ENCODE measurements at regions not wholly inside any gene's neighbourhood (a gene's known extent, or its start where the extent isn't known, plus 50 kb on each side); places are given as distances from the start of the nearest gene placed in this dataset.
"Not testable (repeated sequence)": the region's sequence is repeated elsewhere in the genome, so short reads cannot be mapped to it uniquely, and the experiment has no call there.

DNA sequence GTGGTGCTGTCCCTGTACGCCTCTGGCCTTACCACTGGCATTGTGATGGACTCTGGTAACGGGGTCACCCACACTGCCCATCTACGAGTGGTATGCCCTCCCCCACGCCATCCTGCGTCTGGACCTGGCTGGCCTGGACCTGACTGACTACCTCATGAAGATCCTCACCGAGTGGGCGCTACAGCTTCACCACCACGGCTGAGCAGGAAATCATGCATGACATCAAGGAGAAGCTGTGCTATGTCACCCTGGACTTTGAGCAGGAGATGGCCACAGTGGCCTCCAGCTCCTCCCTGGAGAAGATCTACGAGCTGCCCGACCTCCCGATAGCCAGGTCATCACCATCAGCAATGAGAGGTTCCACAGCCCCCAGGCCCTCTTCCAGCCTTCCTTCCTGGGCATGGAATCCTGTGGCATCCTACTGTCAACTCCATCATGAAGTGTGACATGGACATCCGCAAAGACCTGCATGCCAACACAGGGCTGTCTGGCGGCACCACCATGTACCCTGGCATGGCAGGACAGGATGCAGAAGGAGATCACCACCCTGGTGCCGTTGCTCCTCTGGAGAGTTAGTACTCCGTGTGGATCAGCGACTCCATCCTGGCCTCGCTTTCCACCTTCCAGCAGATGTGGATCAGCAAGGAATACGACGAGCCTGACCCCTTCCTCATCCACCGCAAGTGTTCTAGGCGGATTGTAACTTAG, 434.2 kb upstream of the RGMB start:
- no peak for ATAC-seq (replicated peaks in 6 of 8)
- no peak overlapping the region for H3K4me3 ChIP-seq
- no peaks in the 10 kb centered on the region for H3K4me1 ChIP-seq (replicated peaks in 1 of 2)
- no peak overlapping the region for H3K27ac ChIP-seq
- in situ Hi-C loops (cut with MboI; ENCODE audit: low pct_unique_long_range_greater_than_20kb in 2 of 9, low sequenced_read_pairs in 9 of 9, unreplicated experiment in 9 of 9), result no loop called here
- WGBS, 10 experiments, result 69 to 100% (median 96%) methylated on average over 1 to 15 of the region's 21 CpGs

DNA sequence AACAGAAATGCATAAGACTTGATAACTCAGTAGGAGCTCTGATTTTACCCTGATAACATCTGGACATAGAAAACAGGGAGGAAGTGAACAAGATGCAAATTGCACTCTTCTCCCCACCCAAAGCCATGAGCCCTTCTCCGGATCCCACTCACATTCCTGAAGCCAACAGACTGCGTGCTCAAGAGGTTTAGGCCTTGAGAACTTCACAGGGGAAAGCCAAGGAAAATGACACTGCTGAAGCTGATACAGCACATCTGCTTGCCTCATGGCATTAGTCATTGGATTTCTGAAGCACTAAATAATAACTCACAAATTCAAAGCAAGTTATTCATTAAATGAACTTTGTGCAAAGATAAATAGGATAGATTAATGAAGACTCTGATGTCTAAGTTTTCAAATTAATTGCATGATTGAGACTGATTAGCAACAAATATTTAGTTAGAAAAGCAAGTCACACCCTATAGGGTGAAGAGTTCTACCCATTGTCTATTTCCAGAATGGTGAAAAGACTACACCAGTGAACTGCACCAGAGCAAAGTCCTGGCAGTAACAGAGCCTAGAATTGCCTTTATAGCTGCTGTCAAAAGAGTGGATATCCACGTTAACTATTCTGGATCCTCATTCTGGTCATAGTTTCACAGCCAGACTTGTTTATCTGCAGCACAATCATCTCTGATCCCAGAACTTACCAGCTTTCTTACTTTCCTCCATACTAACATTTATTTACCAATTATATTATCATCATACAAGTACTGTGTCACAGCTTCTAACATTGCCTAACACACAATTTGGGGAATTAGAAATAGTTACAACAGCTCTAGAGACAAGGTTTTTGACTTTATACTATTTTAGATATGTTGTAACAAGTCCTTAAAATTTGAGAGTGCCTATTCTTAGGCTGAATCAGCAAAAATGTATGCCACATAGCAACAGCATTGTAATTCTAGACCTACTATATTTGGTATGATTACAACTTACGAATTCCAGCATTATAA, 432.1 kb upstream of the RGMB start:
- ATAC-seq (replicated peaks in 6 of 8), result peak in 3 of 8 experiments; percentile 26 to 99 (median 99)
- 4 to 100% (median 79%) methylated on average over 1 to 4 of the region's 4 CpGs for WGBS, 10 experiments
- Histone ChIP-seq H3K4me1 (replicated peaks in 1 of 2) (no peaks in the 10 kb centered on the region), H3K4me3 (no peak overlapping the region), H3K27ac (no peak overlapping the region)
- in situ Hi-C loops (cut with MboI; ENCODE audit: low pct_unique_long_range_greater_than_20kb in 2 of 9, low sequenced_read_pairs in 9 of 9, unreplicated experiment in 9 of 9), result no loop called here

GRCh38 chr5:98342958-98343660, 430.4 kb upstream of the RGMB start:
- H3K27ac ChIP-seq; H3K4me1 ChIP-seq (replicated peaks in 1 of 2); ATAC-seq (replicated peaks in 6 of 8); in situ Hi-C loops (cut with MboI; ENCODE audit: low pct_unique_long_range_greater_than_20kb in 2 of 9, low sequenced_read_pairs in 9 of 9, unreplicated experiment in 9 of 9); H3K4me3 ChIP-seq: not testable (repeated sequence)
- WGBS, 10 experiments, result 80 to 95% (median 91%) methylated on average over 2 to 12 of the region's 22 CpGs; no CpG with 5 or more reads in 6 of the 10 experiments

DNA sequence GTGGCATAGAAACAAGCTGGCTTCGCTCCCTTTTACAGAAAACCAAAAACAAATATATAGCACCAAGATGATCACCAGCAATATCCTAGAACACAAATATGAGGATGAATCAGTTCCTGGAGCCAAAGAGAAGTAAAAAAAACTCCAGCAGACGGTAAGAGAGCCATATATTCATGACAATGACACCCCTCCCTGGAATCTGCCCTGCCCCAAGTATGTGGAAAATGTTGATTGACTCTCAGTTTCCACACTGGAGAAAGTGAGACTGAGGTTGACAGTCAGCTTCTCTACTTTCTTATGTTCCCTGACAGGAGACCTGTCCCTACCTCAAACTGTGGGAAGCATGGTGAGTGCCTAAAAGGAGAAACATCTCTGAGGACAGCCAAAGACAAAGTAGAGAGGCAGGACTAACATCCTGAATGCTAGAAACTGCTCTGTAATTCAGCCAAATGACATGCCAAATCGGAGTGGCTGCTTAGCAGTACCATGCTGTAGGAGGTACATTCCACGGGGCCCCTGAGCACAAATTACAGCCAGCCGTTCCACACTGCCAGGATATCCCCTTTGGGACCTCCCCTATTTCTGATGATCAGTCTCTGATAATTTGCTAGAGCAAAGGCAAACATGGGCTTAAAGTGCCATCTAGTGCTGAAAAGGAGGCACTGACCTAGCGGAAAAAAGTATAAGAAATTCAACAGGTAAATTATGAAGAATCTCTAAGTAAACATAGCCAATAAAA, 424.0 kb upstream of the RGMB start:
- H3K27ac ChIP-seq, result no peak overlapping the region
- peak in 2 of 8 experiments; percentile 69 to 73 for ATAC-seq (replicated peaks in 6 of 8)
- WGBS, 10 experiments, result 8 to 100% (median 80%) methylated on average over 1 to 4 of the region's 6 CpGs
- H3K4me1 ChIP-seq (replicated peaks in 1 of 2), result no peaks in the 10 kb centered on the region
- H3K4me3 ChIP-seq, result no peak overlapping the region
- in situ Hi-C loops (cut with MboI; ENCODE audit: low pct_unique_long_range_greater_than_20kb in 2 of 9, low sequenced_read_pairs in 9 of 9, unreplicated experiment in 9 of 9), result no loop called here

DNA sequence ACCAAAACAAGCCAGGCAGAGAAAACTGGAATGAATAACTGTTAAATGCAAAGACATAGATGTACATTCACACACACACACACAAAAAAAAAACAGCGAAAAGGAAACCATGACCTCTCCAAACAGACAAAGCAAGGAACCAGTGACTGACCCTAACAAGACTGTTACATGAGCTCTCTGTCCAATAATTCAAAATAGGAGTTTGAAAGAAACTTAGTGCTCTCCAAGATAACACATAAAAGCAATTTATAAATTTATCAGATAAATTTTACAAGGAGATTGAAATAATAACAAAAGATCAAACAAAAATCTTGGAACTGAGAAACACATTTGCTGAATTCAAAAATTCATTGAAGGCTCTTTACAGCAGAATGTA, 423.5 kb upstream of the RGMB start:
- H3K4me3 ChIP-seq, result no peak overlapping the region
- in situ Hi-C loops (cut with MboI; ENCODE audit: low pct_unique_long_range_greater_than_20kb in 2 of 9, low sequenced_read_pairs in 9 of 9, unreplicated experiment in 9 of 9), result loop anchor here in 1 of 9 experiments (25.0 kb wide), 1 partner anchor 412 kb away; the partner anchor contains the start of gene RGMB
- H3K4me1 ChIP-seq (replicated peaks in 1 of 2), result no peaks in the 10 kb centered on the region
- ATAC-seq (replicated peaks in 6 of 8), result no peak
- H3K27ac ChIP-seq, result no peak overlapping the region
- 58 to 100% (median 100%) methylated on average over 1 of the region's 1 CpG; no CpG with 5 or more reads in 2 of the 10 experiments for WGBS, 10 experiments

DNA sequence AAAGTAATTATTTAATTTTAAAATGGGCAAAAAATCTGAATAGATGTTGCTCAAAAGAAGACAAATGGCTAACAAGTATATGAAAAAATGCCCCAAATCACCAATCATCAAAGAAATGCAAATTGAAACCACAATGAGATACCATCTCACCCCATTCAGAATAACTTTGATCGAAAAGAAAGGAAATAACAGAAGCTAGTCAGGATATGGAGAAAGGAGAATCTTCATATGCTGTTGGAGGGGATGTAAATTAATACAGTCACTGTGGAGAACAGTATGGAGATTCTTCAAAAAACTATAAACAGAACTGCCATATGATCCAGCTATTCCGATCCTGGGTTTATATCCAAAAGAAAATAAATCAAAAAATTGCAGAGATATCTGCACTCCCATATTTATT, 418.5 kb upstream of the RGMB start:
- peak in 2 of 8 experiments; percentile 32 to 62 for ATAC-seq (replicated peaks in 6 of 8)
- WGBS, 10 experiments, result 0 to 100% (median 62%) methylated on average over 1 to 2 of the region's 2 CpGs; no CpG with 5 or more reads in 1 of the 10 experiments
- Histone ChIP-seq H3K4me1 (replicated peaks in 1 of 2) (no peaks in the 10 kb centered on the region), H3K4me3 (no peak overlapping the region), H3K27ac (no peak overlapping the region)
- in situ Hi-C loops (cut with MboI; ENCODE audit: low pct_unique_long_range_greater_than_20kb in 2 of 9, low sequenced_read_pairs in 9 of 9, unreplicated experiment in 9 of 9), result loop anchor here in 1 of 9 experiments (25.0 kb wide), 1 partner anchor 407 kb away; the partner anchor contains the start of gene RGMB

DNA sequence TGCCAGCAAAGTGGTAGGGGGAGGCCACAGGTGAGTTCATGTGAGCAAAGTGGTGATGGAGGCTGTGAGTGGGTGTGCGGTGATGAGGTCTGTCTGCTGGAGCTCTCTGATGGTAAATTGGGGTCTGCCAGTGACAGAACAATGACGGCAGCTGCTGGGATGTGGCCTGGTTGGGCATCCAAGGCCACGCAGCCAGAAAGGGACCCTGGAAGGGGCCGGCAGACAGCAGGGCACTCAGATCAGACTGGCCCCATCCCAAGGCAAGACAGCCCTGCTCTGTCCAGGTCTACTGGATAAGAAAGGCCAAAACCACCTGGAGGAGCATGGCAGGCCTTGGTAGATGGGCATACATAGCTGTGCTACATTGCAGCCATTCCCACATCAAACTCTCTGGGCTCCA, 412.9 kb upstream of the RGMB start:
- H3K4me3 ChIP-seq, result no peak overlapping the region
- in situ Hi-C loops (cut with MboI; ENCODE audit: low pct_unique_long_range_greater_than_20kb in 2 of 9, low sequenced_read_pairs in 9 of 9, unreplicated experiment in 9 of 9), result loop anchor here in 1 of 9 experiments (25.0 kb wide), 1 partner anchor 402 kb away; the partner anchor contains the start of gene RGMB
- peaks cover 0 to 6% of the 10 kb centered on the region in 2 donors for H3K4me1 ChIP-seq (replicated peaks in 1 of 2)
- WGBS, 10 experiments, result 67 to 100% (median 100%) methylated on average over 1 to 3 of the region's 4 CpGs; no CpG with 5 or more reads in 5 of the 10 experiments
- no peak overlapping the region for H3K27ac ChIP-seq
- no peak for ATAC-seq (replicated peaks in 6 of 8)

DNA sequence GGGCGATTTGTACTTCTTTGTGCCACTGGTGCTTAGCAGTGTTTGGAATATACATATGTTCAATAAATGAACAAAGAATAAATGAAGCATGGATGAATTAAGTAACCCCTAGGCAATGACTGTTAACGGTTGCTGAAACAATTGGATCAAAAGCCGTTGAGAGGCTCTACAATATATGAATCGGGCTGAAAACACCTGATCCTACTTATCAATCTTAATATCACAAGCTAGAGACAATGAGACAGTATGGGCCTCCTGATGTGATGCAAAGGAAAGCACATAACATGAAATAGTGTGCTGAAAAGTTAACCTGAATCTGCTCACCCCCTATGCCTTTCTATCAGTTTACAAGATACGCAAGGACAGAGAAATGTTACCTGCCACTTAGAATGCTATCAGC, 410.3 kb upstream of the RGMB start:
- in situ Hi-C loops (cut with MboI; ENCODE audit: low pct_unique_long_range_greater_than_20kb in 2 of 9, low sequenced_read_pairs in 9 of 9, unreplicated experiment in 9 of 9), result loop anchor here in 1 of 9 experiments (25.0 kb wide), 1 partner anchor 399 kb away; the partner anchor contains the start of gene RGMB
- Histone ChIP-seq H3K4me1 (replicated peaks in 1 of 2) (peaks cover 0 to 6% of the 10 kb centered on the region in 2 donors), H3K4me3 (no peak overlapping the region), H3K27ac (no peak overlapping the region)
- 24 to 86% (median 69%) methylated on average over 1 to 5 of the region's 5 CpGs; no CpG with 5 or more reads in 1 of the 10 experiments for WGBS, 10 experiments
- ATAC-seq (replicated peaks in 6 of 8), result peak in 5 of 8 experiments; percentile 36 to 63 (median 52)

DNA sequence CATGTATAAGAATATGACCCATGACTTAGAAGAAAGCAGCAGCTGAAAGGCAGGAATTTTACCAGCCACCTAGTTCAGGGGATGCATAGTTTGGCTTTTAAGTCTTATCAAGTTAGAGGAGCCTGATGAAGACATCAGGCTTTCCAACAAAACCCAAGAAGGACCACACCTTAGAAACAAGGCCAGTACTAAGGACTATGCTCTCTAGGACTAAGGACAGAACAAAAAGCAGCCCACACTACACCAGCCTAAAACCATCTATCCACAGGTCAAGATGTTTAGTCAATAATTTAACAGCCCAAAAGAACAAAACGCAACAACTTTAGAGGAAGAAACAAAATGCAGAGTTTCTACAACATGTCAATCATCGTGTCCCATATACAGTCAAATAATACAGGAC, 408.9 kb upstream of the RGMB start:
- WGBS, 10 experiments, result 60 to 100% (median 93%) methylated on average over 1 to 2 of the region's 2 CpGs; no CpG with 5 or more reads in 1 of the 10 experiments
- in situ Hi-C loops (cut with MboI; ENCODE audit: low pct_unique_long_range_greater_than_20kb in 2 of 9, low sequenced_read_pairs in 9 of 9, unreplicated experiment in 9 of 9), result loop anchor here in 1 of 9 experiments (25.0 kb wide), 1 partner anchor 398 kb away; the partner anchor contains the start of gene RGMB
- ATAC-seq (replicated peaks in 6 of 8), result no peak

GRCh38 chr5:98365126-98365525, 408.3 kb upstream of the RGMB start:
- Histone ChIP-seq H3K4me1 (replicated peaks in 1 of 2) (peaks cover 0 to 6% of the 10 kb centered on the region in 2 donors), H3K4me3 (no peak overlapping the region), H3K27ac (no peak overlapping the region)
- ATAC-seq (replicated peaks in 6 of 8), result no peak
- 44 to 100% (median 75%) methylated on average over 2 of the region's 2 CpGs; no CpG with 5 or more reads in 3 of the 10 experiments for WGBS, 10 experiments
- in situ Hi-C loops (cut with MboI; ENCODE audit: low pct_unique_long_range_greater_than_20kb in 2 of 9, low sequenced_read_pairs in 9 of 9, unreplicated experiment in 9 of 9), result loop anchor here in 1 of 9 experiments (25.0 kb wide), 1 partner anchor 397 kb away; the partner anchor contains the start of gene RGMB

More for the DNA sequence above, 408.9 kb upstream of the RGMB start:
- no peak overlapping the region for H3K27ac ChIP-seq
- H3K4me3 ChIP-seq, result no peak overlapping the region
- H3K4me1 ChIP-seq (replicated peaks in 1 of 2), result peaks cover 0 to 6% of the 10 kb centered on the region in 2 donors

DNA sequence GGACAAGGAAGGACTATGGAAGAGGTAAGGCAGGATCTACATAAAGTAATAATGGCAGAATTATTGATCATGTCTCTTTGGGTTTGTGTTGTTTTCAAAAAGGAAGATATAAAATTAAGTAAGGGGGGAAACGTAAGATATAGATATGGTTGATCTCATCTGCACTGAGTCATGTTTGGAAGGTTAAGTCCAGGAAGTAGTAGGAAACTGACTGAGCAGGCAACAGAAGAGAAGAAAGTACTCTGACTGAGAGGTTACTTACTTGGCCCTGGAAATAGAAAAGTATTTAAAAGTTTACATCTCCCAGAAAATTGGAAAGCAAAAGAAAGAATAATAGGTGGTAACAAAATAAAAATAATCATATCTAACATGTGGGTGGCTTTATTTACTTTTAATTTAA, 405.3 kb upstream of the RGMB start:
- Histone ChIP-seq H3K4me3 (no peak overlapping the region), H3K4me1 (replicated peaks in 1 of 2) (peaks cover 0 to 3% of the 10 kb centered on the region in 2 donors), H3K27ac (no peak overlapping the region)
- 14 to 100% (median 89%) methylated on average over 1 of the region's 1 CpG; no CpG with 5 or more reads in 1 of the 10 experiments for WGBS, 10 experiments
- in situ Hi-C loops (cut with MboI; ENCODE audit: low pct_unique_long_range_greater_than_20kb in 2 of 9, low sequenced_read_pairs in 9 of 9, unreplicated experiment in 9 of 9), result loop anchor here in 1 of 9 experiments (25.0 kb wide), 1 partner anchor 394 kb away; the partner anchor contains the start of gene RGMB
- ATAC-seq (replicated peaks in 6 of 8), result no peak

DNA sequence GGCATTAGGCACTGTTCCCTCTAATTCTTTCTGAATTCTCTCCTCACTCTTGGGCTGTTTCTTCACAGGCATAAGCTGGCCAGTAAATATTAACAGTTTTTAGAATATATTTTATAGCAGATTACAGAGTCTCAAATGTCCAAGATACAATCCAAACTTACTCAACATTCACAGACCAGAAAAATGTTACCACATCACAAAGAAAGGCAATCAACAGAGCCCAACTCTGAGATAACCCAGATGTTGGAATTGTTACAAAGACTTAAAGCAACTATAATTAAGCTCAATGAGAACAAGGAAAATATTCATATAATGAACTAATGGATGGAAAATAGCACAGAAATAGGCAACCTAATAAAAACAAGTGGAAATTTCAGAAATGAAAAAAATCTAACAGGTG, 401.1 kb upstream of the RGMB start:
- no peak overlapping the region for H3K4me3 ChIP-seq
- H3K4me1 ChIP-seq (replicated peaks in 1 of 2), result no peaks in the 10 kb centered on the region
- ATAC-seq (replicated peaks in 6 of 8), result no peak
- no peak overlapping the region for H3K27ac ChIP-seq
- in situ Hi-C loops (cut with MboI; ENCODE audit: low pct_unique_long_range_greater_than_20kb in 2 of 9, low sequenced_read_pairs in 9 of 9, unreplicated experiment in 9 of 9), result loop anchor here in 1 of 9 experiments (25.0 kb wide), 1 partner anchor 390 kb away; the partner anchor contains the start of gene RGMB
